HG02798 (cell line): ENCODE measurements at regions not wholly inside any gene's neighbourhood (a gene's known extent, or its start where the extent isn't known, plus 50 kb on each side); places are given as distances from the start of the nearest gene placed in this dataset.

ENCODE experiments used
- ATAC-seq: cut with Tn5 transposase; IDR thresholded peaks from one replicate; pipeline ENCODE4 v1.9.1; 2021; ENCODE audit warnings: mild to moderate bottlenecking; ENCODE audit not compliant: unreplicated experiment, poor library complexity

- ATAC-seq = peak; percentile 60
Measured at GRCh38 chr7:88700725-88701124, 58.8 kb upstream of the ZNF804B start.

- ATAC-seq = no peak
Measured at GRCh38 chr7:88694207-88694606, 65.3 kb upstream of the ZNF804B start.

DNA sequence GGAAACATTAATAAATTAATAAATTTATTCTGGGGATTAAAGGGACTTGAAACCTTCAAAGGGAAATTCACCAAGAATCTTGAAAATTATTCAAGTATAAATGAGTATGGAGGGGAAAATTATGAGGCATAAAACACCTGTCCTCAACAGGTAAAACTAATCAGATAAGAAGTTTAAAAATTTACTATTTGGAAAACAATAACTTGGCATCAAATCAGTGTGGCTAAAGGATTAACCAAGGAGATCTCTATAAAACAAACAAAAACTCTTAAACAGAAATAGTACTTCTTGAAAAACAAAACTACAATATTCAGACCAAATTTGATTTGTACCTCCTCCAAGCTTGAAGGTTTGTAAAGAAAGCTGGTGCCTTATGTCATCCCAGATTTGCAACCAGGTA, 66.4 kb upstream of the ZNF804B start:
- ATAC-seq = no peak

- ATAC-seq = no peak
Measured at GRCh38 chr7:88692493-88692892, 67.0 kb upstream of the ZNF804B start.

- no peak for ATAC-seq
Measured at GRCh38 chr7:88689821-88690220, 69.7 kb upstream of the ZNF804B start.

- ATAC-seq = no peak
Measured at GRCh38 chr7:88688222-88688621, 71.3 kb upstream of the ZNF804B start.

- ATAC-seq = no peak
Measured at GRCh38 chr7:88686468-88687229, 72.9 kb upstream of the ZNF804B start.

GRCh38 chr7:88681682-88682081, 77.8 kb upstream of the ZNF804B start:
- no peak for ATAC-seq

- no peak for ATAC-seq
Measured at GRCh38 chr7:88670536-88670935, 89.0 kb upstream of the ZNF804B start.

GRCh38 chr7:88669913-88670312, 89.6 kb upstream of the ZNF804B start:
- ATAC-seq = no peak

GRCh38 chr7:88668591-88668990, 90.9 kb upstream of the ZNF804B start:
- no peak for ATAC-seq

DNA sequence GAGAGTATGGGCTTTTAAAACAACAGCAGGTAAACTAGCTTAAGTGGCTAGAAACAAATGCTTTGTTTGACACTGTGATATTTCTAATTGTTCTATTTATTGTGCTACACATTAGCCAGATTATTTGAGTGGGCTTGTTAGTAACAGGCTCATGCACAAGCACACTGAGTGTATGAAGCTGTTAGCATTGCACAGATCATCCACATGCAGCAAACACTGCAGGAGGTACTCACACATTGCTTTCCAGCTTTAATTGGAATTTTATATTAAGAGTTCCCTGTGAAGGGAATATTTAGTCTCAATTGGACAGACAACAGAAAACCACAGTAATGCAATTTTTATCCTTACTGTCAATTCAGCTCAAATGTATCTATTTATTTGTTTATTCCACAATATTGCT, 92.9 kb upstream of the ZNF804B start:
- ATAC-seq = no peak

DNA sequence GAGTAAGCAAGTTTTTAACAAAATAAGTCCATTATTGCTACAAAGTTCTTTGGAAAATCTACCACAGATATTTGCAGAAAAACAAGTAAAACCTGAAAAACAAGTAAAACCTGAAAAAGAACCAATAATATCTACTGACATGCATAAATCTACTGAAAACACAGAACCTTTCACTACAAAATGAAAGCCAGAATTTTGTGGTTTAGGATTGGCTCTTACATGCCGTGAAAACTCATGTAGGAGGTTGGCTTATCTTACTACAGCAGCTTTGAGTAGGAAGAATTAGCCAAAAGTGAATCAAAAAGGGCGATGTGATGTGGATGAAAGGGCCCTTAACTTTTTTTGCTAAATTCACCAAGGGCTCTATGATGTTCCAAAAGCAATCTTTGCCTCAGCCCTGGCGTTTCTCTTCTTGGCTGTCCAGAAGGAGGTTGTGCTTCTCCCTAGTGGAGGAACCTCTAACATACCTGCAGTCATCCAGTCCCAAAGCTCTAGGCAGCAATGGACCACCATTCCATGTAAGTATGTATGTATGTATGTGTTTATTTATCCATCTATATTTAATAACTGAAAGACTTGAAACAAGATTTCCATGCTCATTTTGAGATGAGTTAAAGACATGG, 93.5 kb upstream of the ZNF804B start:
- no peak for ATAC-seq

DNA sequence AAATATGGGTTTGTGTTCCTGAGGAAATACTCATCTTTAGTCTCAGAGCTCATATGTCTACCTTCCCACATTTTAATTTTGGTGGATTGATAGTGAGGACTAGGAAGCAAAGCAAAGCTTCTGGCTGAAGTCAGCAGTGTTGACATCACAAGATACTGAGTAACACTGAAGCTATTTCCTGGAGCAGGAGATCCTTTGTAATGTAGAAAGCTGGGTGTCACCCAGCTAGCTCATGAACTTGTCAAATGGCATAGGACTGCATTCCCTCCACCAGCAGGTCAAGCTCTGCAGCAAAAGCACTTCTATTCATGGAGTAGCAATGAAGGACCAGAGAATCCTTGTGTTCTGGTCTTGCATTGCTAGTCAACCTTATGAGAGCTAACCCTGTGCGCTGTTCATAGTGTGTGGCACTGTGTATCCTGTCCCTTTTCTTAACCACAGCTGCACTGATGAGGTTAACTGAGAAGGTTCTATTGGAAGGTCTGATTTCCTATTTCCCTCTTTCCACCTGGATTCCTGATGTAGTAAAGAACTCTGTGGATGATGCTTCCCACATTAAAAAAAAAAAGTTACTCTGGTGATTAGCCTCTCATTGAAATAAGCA, 94.8 kb upstream of the ZNF804B start:
- ATAC-seq = no peak

GRCh38 chr7:88661921-88662320, 97.6 kb upstream of the ZNF804B start:
- ATAC-seq = no peak

GRCh38 chr7:88647825-88648224, 111.7 kb upstream of the ZNF804B start:
- ATAC-seq = no peak

DNA sequence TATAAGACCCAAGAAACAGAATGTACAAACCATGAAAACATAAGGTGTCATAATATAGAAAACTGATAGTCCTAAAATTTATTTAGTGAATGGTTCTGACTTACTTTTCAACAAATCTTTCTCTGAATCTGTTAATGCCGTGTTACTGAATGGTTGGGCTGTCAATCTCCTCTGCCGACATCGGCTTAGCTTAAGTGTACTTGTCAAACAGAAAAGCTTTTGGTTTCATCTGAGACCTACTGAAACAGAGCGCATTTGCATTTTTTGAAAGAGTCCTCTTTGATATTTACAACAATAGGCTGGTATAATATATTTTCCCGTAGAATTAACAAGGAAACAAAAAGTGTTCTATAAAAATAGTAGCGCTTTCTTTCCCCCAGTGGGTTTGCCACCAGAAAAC, 120.9 kb upstream of the ZNF804B start:
- ATAC-seq = no peak

- no peak for ATAC-seq
Measured at GRCh38 chr7:88637795-88638194, 121.7 kb upstream of the ZNF804B start.

- no peak for ATAC-seq
Measured at GRCh38 chr7:88635149-88635548, 124.4 kb upstream of the ZNF804B start.

DNA sequence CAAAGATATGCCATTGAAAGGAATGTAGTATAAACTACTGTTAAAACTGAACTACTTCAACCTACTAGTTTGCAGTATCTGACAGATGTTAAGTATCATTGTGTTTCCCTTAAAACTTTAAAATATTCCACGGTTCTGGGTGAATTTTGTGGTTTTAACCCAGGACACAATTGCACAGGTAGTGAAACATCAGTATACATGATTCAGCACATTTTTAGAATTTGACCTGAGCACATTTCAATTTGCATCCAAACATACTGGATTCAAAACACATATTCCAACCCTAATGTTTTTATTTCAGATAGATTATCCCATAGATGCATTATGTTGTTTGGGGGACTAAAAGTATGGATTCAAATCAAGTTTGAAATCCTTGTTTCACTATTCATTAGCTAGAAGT, 129.9 kb upstream of the ZNF804B start:
- no peak for ATAC-seq

DNA sequence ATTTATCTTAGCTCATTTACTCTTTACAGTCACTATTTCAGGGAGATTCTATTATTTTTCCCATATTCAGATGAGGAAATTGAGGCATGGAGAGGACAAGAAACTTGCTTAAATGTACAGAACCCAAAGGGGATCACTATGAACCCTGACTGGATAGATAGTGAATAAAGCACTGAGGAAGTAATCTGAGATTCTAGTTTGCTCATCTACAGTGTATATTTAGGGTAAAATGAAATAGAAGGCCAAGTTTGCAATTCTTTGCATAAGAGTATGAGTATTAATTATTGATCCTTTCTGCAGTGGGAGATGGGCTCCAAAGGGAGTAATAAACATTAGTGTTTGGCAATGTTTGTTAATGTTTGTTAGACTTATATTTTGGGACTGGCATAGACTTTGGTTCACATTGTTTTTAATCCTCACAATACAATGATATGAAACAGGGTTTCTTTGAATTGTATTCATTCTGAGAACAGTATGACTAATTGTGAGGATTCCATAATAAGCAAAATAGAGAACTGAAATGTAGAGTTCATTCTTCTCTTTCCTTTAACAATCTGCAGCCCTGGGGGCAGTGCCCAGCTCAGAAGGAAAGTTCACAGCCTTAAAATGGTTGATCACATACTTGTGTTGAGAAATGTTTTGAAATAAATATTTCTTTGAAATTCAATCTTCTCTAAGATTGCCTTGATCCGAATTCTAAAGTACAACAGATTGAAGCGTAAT, 131.0 kb upstream of the ZNF804B start:
- ATAC-seq = peak; percentile 100
